ENCODE measurements at regions not wholly inside any gene's neighbourhood (a gene's known extent, or its start where the extent isn't known, plus 50 kb on each side); places are given as distances from the start of the nearest gene placed in this dataset.
"Not testable (repeated sequence)": the region's sequence is repeated elsewhere in the genome, so short reads cannot be mapped to it uniquely, and the experiment has no call there.

- DNase-seq = not testable (repeated sequence)
Observed at GRCh38 chr6:134632982-134633940, 315.3 kb upstream of the SGK1 start.

- no peak for DNase-seq
Observed at GRCh38 chr6:134632024-134632423, 314.1 kb upstream of the SGK1 start.

- no peak for DNase-seq
Observed at GRCh38 chr6:134631398-134631924, 313.5 kb upstream of the SGK1 start.

- DNase-seq = no peak
Observed at GRCh38 chr6:134630508-134631121, 312.7 kb upstream of the SGK1 start.

GRCh38 chr6:134628154-134628553 is 310.2 kb upstream of the SGK1 start:
- DNase-seq = no peak

GRCh38 chr6:134627707-134628106 is 309.8 kb upstream of the SGK1 start:
- no peak for DNase-seq

GRCh38 chr6:134626589-134626988 is 308.7 kb upstream of the SGK1 start:
- DNase-seq = no peak

GRCh38 chr6:134626086-134626485 is 308.2 kb upstream of the SGK1 start:
- DNase-seq = no peak

GRCh38 chr6:134624781-134625180 is 306.9 kb upstream of the SGK1 start:
- no peak for DNase-seq

GRCh38 chr6:134623401-134623800 is 305.5 kb upstream of the SGK1 start:
- no peak for DNase-seq

GRCh38 chr6:134622382-134623173 is 304.7 kb upstream of the SGK1 start:
- no peak for DNase-seq

GRCh38 chr6:134621858-134622257 is 303.9 kb upstream of the SGK1 start:
- no peak for DNase-seq

- DNase-seq = no peak
Observed at GRCh38 chr6:134619789-134620188, 301.9 kb upstream of the SGK1 start.

- no peak for DNase-seq
Observed at GRCh38 chr6:134619077-134619476, 301.2 kb upstream of the SGK1 start.

GRCh38 chr6:134614606-134615485 is 296.9 kb upstream of the SGK1 start:
- DNase-seq = no peak

GRCh38 chr6:134612128-134612527 is 294.2 kb upstream of the SGK1 start:
- not testable (repeated sequence) for DNase-seq

GRCh38 chr6:134610411-134610810 is 292.5 kb upstream of the SGK1 start:
- no peak for DNase-seq

- no peak for DNase-seq
Observed at GRCh38 chr6:134609716-134610261, 291.9 kb upstream of the SGK1 start.

GRCh38 chr6:134607411-134607810 is 289.5 kb upstream of the SGK1 start:
- no peak for DNase-seq

- no peak for DNase-seq
Observed at GRCh38 chr6:134605034-134605433, 287.1 kb upstream of the SGK1 start.

GRCh38 chr6:134604014-134604676 is 286.2 kb upstream of the SGK1 start:
- DNase-seq = no peak

Measured in NCI-H1694 treated with DMSO at 0.1 percent for 48 hours (cell line).